ENCODE measurements at regions not wholly inside any gene's neighbourhood (a gene's known extent, or its start where the extent isn't known, plus 50 kb on each side); places are given as distances from the start of the nearest gene placed in this dataset.

DNA sequence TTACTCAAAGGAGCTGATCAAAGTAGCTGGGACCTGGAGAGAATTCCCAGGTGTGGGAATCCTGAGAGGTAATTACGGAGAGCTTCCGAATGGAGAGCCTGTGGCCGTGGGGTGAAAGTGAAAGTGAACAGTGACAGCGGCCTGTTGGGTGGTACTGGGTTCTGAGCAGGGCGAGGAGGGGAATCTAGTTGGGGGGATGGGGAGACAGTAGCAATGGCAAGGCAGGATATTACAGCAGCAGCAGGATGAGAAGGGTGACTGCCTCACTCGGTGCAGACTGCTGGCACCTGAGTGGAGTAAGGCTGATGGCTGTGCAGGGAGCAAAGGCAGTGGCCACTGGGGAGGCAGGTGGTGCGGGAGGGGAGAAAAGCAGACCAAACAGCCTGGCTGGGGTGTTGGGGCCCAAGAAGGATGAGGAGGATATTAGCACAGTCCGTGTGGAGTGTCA, 70.3 kb upstream of the PRDX6 start:
- DNase-seq, result no peak

DNA sequence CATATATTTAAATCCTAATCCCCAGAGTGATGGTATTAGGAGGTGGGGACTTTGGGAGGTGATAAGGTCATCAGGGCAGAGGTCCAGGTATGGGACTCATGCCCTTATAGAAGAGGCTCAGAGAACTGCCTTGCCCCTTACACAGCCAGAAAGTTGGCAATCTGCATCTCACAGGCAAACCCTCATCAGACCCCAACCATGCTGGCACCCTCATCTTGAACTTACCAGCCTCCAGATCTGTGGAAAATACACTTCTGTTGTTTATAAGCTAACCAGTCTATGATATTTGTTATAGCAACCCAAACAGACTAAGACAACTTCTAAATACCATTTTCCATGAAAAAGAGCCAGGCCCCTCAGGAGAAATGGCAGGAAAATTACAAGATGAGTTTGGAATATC, 69.3 kb upstream of the PRDX6 start:
- no peak for DNase-seq

DNA sequence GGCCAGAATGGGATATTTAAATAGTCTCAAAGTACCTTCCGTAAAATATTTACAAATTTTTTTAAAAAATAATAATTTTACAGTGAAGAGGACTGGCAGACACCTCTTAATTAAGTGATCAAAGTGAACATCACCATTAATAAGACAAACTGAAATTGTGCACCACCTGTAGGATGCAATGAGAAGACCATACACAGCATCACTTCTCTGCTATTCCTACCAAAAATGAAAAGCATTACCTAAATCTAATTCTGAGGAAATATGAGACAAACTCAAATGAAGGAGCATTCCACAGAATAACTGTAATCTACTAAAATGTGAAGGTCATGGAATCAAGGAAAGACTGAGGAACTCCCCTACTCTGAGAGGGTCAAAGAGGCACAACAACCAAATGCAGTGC, 68.2 kb upstream of the PRDX6 start:
- no peak for DNase-seq

DNA sequence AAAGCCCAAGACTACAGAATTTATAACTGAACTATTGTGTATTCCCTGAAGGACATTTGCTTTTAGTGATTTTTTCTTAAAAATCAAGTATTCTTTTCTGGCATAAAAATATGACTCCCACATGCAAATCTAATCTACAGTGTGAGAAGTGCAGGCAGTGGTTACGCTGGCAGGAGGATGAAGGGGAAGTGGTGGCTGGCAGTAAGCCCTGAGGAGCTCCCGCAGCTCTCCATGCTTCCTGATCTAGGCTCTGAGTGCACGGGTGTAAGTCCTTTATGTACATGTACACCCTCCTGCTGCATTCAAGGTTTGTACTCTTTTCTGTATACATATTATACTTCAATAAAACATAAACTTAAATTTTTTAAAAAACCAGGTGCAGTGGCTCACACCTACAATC, 67.5 kb upstream of the PRDX6 start:
- DNase-seq, result no peak

DNA sequence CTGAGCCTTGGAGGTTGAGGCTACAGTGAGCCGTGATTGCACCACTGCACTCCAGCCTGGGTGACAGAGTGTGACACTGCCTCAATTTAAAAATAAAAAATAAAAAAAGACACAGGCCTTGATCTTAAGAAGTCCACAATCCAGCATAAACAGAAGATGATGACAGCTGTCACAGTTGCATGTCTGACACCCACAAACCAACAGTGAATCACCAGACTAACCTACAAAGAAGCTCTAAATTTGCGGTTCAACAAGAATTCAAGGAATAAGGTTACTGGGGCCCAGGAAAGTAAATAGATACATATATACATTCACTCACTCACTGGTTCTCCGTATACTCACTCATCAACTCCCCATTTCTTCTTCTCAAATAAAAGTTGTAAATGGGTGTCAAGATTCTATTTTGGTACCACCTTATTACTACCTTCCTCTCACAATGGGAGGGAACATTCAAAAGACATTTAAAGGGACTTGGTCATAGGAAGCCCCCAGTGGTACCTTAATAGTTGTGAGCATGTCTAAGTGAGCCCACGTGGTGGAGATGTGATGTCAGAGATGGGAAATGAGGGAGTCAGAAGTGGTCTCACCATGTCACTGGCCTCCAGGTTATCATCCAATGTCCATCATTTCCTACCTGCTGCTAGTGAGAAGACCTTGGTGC, 66.9 kb upstream of the PRDX6 start:
- no peak for DNase-seq

DNA sequence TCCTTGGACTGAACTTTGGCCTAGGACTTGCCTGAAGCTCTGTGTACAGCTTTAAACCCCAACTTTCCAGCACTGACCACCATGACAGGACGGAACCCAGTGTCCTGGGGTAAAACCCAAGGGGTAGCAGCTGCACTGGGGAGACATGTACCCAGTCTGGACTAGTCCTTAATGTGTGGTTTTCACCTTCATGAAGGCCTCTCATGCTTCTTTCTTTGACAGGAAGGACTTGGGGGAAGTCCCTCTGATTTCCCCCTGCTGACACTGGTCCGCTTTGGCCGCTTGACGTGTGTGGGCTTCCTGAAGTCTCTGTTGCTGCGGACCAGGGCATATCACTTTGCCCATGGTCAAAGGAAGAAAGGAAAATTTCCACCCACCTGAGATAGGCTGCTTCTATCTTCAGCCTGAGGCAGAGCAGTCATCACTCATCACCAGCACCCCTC, 66.3 kb upstream of the PRDX6 start:
- no peak for DNase-seq

DNA sequence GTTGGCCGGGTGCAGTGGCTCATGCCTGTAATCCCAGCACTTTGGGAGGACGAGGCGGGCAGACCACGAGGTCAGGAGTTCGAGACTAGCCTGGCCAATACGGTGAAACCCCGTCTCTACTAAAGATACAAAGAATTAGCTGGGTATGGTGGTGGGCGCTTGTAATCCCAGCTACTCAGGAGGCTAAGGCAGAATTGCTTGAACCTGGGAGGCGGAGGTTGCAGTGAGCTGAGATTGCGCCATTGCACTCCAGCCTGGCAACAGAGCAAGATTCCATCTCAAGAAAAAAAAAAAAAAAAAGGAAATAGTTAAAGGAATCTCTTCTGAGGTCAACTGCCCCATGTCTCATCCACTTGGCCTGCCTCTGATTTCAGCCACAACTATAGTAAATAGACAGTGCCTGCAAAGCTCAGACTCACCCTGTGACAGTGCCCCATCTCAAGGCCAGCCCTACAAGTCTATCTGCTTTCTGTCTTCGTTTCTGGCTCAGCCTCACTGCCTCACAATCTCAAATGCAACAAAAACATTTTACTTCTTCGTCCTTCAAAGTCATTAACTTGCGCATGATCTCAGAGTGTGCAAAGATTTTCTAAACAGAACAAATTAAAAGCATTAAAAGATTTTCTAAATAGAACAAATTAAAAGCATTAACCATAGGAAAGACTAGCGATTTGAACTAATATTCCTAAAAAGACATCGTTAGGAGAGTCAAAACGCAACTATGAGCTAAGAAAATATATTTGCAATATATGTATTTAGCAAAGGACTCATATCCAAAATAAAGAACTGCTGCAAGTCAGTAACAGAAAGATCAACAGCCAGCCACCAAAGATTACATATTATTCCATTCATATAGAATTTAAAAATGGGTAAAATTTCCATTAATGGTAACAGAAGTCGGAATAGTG, 65.0 kb upstream of the PRDX6 start:
- no peak for DNase-seq

DNA sequence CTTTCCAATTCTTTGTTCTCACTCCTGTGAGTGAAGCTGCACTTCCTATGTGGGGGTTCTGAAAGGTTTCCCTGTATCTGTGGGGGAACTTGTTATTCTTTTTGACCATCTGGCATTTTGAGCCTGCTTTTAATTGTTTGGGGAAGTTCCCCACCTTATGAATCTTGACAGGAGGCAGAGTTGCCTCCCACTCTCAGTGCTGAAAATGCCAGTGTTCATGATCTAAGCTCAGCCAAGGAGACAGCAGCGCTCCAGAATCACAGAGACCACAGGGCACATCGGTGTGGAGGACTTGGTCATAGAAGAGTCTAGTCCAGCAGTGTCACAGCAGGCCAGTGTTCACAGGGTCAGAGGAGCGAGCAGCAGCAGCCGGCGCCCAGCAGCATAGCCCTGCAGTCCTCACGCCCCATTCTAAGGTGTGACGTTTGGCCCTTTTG, 63.8 kb upstream of the PRDX6 start:
- no peak for DNase-seq

DNA sequence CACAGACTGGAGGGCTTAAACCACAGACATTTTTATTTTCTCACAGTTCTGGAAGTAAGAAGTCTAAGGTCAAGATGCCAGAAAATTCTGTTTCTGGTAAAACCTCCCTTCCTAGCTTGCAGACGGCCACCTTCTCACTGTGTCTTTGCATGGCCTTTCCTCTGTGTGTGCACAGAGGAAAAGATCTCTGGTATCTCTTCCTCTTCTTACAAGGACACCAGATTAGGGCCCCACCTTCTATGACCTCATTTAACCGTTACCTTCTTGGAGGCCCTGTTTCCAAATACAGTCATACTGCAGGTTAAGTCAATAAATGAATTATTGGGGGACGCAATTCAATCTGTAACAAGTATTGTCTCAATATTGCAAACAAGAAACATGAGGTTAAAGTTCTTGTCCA, 63.0 kb upstream of the PRDX6 start:
- DNase-seq, result no peak

DNA sequence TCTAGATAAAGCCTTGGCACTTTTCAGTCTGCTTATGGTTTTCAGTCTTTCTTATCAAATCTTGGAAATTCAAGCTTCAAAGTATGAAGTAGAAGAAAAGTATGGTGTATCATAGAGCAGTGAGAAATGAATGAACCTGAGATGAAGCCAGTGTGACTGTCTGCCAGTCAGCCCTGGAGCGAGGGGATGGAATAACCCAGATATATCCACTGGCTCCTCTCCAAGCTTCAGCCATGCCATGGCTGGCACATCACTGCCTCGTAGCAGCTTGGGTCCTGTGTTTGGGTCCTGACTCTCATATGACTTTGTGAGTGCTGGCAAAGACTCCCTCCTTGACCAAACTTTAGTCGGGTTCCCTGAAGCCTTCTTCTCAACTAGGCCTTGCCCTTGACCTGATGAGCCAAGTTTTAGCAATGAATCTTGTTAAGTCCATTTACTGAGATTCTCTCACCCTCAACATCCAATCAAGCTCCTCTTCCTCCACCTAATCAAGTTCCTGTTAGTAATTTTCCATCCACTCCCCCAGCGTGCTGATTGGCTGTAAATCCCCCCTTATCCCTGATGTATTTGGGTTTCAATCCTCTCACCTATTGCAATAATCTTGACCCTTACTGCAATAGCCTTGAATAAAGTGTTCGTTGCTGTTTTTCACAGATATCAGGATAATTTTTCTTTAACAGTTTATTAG, 62.5 kb upstream of the PRDX6 start:
- no peak for DNase-seq

DNA sequence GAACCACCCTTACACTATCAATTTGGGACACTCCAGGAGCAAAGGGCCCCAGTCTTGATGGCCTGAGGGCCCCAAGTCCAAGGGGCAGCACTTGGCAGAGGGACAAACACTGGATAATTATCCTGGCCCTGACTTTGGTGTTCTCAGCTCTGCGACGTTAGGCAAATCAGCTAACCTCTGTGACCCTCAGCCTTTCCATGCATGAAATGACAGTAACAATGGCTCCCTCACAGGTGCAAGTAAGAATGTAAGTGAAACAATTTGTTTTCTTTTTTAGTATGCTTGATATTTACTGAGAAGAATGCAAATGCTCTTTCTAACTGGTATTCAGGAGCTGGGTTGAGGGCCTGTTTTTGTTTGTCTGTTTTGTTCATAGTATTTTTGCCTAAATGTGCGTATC, 61.6 kb upstream of the PRDX6 start:
- no peak for DNase-seq

DNA sequence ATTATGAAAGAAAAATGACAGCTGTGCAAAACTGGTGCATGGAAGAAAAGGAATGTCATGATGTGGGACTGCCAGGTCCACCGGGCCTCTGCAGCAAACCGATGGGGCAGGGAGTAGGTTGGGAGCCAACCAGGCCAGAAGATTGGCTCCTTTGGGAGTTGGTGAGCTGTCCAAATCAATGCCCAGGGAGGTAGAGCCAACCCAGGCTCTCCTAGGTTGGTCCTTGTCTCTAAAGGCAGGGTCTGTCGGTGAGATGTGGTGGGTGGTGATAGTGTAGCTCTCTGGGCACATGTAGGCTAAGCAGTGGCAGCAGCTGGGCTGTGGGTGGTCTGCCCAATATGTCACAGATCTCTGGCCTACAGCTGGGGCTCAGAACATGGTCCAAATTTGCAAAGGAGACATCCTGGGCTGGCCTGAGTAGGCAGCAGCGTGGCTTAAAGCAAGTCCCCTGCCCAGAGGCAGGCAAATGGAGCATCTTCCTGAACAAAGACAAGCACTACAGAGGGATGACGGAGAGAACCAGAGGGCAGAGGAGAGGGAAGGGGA, 61.2 kb upstream of the PRDX6 start:
- no peak for DNase-seq

DNA sequence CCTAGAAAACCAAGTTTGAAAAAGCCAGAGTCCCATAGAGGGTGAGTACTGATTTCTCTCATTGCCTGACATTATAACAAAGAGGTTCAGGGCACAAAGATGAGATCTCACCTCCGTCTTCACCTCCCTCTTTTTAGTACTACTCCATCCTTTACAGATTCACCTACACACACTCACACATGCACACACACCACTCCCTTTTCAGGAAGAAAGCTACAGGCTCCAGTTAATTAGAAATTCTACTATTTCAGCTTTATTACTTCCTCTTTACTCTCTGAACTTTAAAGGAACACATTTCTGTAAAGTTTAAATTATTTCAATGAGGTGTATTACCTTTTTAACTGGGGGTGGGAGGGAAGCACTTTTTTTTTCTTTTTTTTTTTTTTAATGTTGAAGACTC, 59.6 kb upstream of the PRDX6 start:
- no peak for DNase-seq

DNA sequence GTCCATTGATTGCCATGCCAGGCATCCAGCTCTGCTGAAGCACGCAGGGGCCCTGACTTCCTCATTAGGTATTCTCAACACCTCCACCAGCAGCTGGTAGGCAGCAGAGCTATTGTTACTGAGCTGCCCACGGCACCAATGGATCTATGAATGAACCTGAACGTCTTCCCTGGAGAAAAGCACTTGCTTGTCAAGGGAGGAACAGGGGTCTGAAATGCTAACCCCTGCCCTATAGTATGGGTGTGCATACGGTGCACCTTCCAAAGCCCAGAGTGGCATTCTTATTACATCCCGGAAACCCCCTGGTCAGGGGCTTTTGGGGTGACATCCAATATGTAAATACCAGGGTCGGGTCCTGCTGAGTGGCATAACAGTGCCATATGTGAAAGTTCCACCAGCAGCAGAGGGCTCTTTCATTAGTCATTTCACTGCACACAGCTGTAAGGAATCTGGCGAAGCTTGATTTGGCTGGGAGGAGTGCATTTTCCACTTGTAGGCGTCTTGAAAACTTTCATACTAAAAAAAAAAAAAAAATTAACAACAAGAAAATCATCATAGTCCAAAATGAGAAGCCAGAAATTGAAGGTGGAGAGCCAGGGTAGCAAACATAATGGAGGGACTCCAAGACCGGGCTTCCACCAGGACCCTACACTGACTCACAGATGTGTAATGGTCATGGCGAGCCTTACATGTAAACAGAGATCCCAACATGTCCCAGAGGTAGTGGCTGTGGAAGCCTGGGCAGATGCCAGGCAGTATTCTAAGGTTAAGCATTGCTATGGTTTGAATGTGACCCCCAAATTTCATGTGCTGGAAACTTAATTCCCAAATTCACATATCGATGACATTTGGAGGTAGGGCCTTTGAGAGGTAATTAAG, 58.8 kb upstream of the PRDX6 start:
- no peak for DNase-seq

DNA sequence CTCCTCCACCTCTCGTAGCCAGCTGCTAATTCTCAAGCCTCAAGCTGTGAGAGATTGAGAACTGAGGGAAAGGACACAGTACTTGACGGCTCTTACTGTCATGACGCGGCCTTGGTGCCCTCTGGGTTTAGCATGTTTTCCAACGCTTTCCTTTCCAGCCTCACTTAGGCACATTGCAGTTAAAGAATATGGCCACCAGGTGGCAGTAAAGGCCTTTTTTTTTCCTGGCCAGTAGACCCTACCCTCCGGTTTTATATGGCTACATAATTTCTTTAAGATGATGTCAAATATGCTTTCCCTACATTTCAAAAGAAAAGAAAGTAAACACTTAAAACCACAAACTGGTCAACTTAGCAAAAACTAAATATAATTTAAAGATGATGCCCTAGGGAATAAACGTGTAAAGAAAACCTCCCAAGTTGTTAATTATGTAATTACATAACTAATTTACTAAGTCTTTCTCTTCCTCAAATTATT, 56.8 kb upstream of the PRDX6 start:
- DNase-seq, result peak; percentile 37

DNA sequence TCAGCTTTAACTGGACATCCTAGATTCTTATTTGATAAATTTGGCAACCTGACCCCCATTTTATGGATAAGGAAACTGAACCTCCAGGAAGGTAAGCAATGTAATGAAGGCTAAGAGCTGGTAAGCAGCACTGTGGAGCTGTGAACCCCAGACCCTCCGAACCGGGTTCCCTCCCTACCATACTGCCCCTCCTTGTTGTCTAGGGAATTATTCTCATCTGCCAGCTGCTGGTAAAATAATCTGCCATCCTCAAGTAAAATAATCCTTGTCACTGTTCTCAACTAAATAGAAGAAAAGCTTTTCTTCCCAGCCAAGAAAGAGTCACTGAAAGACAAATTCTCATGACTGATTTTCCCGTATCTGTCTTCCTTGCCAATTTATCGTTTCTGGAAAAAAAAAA, 55.8 kb upstream of the PRDX6 start:
- no peak for DNase-seq

DNA sequence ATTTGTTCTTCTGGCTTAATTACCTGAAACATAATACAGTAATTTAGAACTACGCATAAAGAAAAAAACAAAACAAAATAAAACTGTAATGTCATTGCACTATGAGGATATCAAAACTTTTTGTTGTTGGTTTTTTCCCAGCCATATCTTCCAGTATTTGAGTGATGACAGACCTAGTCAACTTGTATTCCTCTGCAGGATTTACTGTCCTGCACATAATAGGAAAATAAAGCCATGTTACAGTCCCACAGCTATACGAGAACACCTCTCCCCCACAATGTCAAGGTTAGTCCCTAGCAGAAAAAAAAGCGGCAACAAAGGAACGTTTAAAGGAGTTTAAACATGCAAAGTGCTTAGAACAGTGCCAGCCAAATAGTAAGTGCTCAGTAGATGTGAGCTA, 55.3 kb upstream of the PRDX6 start:
- DNase-seq, result no peak

DNA sequence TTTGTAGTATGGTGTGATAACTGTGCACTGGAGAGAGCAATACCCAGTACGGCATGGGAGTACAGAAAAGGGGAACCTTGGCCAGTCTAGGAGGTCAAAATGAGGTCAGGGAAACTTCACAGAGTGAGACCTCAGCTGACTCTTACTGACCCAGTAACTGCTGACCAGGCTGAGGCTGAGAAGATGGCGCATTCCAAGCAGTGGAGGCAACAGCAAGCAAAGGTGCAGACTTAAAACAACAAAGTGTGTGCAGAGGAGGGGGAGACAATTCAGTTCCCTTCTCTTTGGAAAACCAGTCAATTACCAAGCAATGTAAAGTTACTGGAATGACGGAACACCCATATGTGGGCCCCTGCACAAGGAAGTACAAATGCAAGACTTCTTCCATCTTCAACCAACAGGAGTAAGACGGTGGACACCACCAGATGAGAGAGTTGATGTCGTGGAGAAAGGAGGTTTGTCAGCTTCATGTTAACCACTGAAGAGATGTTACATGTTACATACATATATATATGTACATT, 54.6 kb upstream of the PRDX6 start:
- DNase-seq, result no peak

DNA sequence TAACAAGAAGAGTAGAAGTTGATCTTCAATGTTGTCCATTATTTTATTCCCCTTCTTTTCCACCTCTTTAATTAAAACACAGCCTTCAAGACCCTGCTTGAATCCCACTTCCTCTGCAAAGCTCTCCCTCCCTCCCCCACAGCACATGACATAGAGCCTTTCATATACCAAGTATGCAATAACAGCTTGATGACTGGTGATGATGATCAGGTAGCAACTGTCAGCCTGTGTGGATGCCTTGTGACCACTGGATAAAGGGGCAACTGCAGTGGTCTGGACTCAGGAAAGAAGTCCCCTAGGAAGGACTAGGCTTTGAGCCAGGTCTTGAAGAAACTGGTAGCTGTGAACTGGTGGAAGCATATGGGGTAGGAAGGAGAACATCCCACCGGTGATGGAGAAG, 53.8 kb upstream of the PRDX6 start:
- DNase-seq, result no peak

DNA sequence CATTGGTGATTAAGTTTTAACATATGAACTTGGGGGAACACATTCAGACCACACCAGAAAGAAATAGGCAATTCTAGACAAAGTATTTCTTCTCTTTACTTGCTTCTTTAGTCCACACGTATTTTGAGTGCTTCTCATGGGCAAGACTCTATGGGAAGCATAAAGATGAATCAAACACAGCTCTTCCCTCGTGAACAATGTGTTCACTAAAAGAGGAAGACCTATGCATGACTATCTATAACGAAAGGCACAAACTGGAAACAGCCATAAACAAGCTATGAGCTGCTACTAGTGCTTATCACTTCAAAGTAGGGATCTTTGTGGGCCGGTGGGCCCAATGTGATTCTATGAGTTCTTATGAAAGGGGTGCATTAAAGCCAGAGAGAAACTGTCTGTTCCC, 53.0 kb upstream of the PRDX6 start:
- no peak for DNase-seq

DNA sequence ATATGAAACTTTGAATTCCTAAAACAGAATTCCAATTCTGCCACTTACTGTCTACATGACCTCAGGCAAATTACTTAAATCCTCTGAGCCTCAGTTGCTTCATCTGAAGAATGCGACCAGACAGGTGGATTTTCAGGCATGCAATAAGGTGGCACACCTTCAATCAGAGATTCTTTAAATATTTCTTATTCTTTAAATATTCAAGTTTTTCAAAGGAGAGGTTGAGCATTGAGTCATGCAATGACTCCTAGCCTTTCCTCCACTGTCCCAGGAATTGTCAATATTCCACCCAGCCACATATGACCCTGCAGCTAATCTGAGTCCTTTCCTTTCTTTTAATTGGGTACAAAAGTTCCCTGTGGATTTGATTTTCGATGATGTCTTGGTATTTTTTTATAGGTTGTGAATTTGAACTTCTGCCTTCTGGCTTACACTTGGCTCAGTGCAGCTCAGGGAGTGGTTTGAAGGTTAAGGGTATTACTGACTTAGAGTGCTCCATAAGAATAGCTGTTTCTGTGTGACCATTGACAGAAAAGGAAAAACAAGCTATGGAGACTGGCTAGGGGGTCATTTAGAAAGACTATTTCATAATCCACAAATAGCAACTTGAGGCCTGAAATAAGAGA, 52.2 kb upstream of the PRDX6 start:
- DNase-seq, result no peak

DNA sequence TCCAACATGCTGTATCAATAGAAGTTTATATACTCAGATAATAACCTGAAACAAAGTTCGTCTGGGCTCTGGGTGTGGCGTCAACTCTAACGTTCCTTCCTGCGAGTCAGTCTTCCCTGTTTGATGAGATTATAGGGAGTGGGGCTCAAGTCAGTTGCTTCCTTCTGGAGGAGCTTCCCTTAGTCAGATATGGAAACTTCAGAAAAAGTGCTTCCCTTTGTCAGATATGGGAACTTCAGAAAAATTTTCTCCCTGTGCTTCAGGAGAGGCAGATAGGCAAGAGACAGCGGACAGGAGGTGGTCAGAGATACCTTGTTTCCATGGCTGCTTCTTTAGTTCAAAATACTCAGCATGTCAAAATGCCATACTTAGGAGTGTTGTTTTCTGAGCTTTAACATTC, 51.1 kb upstream of the PRDX6 start:
- no peak for DNase-seq

All from NCI-H2171 (cell line).